CD4-positive, alpha-beta T cell (primary cell): ENCODE measurements at regions not wholly inside any gene's neighbourhood (a gene's known extent, or its start where the extent isn't known, plus 50 kb on each side); places are given as distances from the start of the nearest gene placed in this dataset.

ENCODE experiments used
- ATAC-seq: fragments of 200-7000 bp; cut with Tn5 transposase; one replicate; pipeline ENCODE4 v1.10.0; 2022; ENCODE audit warnings: mild to moderate bottlenecking; ENCODE audit not compliant: poor library complexity
- CTCF ChIA-PET: fragments of 350-600 bp; sonication (Branson Sonifier 250); formaldehyde crosslinking; loops from one replicate; lab custom pipeline; 2021; ENCODE audit warnings: antibody characterized with exemption, inconsistent platforms; lab: Charles Lee
- POLR2A ChIA-PET: fragments of 350-600 bp; sonication (Branson Sonifier 250); formaldehyde crosslinking; loops from one replicate; lab custom pipeline; 2021; ENCODE audit warnings: antibody characterized with exemption, inconsistent platforms; lab: Charles Lee
- DNase-seq, 14 experiments: peaks; one replicate each; pipeline ENCODE4 v3.0.0-alpha.2; 2013 to 2020; ENCODE audit warnings: mixed read lengths in 2 of 14
- H3K27ac ChIP-seq, 2 donors: one replicate each; pipeline versions ENCODE4 v1.5.1 to v1.7.0; 2013; ENCODE audit warnings: low read length in 2 of 2, low read depth in 1 of 2, mild to moderate bottlenecking in 1 of 2
- H3K27me3 ChIP-seq, 2 experiments: 1 replicate in 1 of 2; 2 replicates in 1 of 2; pipeline versions ENCODE4 v1.6.1 to v1.7.0; 2013; ENCODE audit warnings: low read length in 2 of 2, control low read depth in 1 of 2, mild to moderate bottlenecking in 1 of 2, moderate library complexity in 1 of 2; ENCODE audit not compliant: insufficient read depth in 2 of 2, control insufficient read depth in 1 of 2
- H3K36me3 ChIP-seq: one replicate; pipeline ENCODE4 v1.6.1; 2013; ENCODE audit warnings: low read length, control low read depth; ENCODE audit not compliant: insufficient read depth
- H3K4me1 ChIP-seq: one replicate; pipeline ENCODE4 v1.6.1; 2013; ENCODE audit warnings: low read length, control low read depth; ENCODE audit not compliant: insufficient read depth
- H3K4me3 ChIP-seq: one replicate; pipeline ENCODE4 v1.5.1; 2013; ENCODE audit warnings: mild to moderate bottlenecking, low read length, moderate library complexity
- H3K9me3 ChIP-seq, 2 experiments: 1 replicate in 1 of 2; 2 replicates in 1 of 2; pipeline versions ENCODE4 v1.6.1 to v1.7.0; 2013; ENCODE audit warnings: low read length in 2 of 2, mild to moderate bottlenecking in 2 of 2, control low read depth in 1 of 2, moderate library complexity in 1 of 2; ENCODE audit not compliant: control insufficient read depth in 1 of 2, insufficient read depth in 1 of 2
- H3K27ac Mint-ChIP-seq: one replicate; pipeline ENCODE4 v1.8.0; 2020; ENCODE audit warnings: mixed read lengths
- H3K27me3 Mint-ChIP-seq: one replicate; pipeline ENCODE4 v1.8.0; 2021; ENCODE audit warnings: mixed read lengths
- H3K36me3 Mint-ChIP-seq: one replicate; pipeline ENCODE4 v1.8.0; 2021; ENCODE audit warnings: low read depth, mixed read lengths
- H3K4me1 Mint-ChIP-seq: one replicate; pipeline ENCODE4 v1.8.0; 2021; ENCODE audit warnings: low read depth, mixed read lengths
- H3K4me3 Mint-ChIP-seq: one replicate; pipeline ENCODE4 v1.8.0; 2020; ENCODE audit warnings: mild to moderate bottlenecking, mixed read lengths
- H3K9me3 Mint-ChIP-seq: one replicate; pipeline ENCODE4 v1.8.0; 2020; ENCODE audit warnings: mixed read lengths
- intact Hi-C, 2 experiments: fragments of 100-400 bp; cut with DNase I in 1 of 2; cut with micrococcal nuclease in 1 of 2; formaldehyde crosslinking; loops; one replicate each; pipeline versions ENCODE4 v1.15.1 to v1.9.0; 2023 to 2025; cut with DNase I, micrococcal nuclease
- TF ChIP-seq, protein P1 (sequence below): fragments of 200-600 bp; IDR thresholded peaks from one replicate; pipeline ENCODE4 v1.8.0; 2022; ENCODE audit warnings: antibody characterized with exemption, mild to moderate bottlenecking

GRCh38 chr2:6665093-6666045, 200.3 kb downstream of the CMPK2 start:
- Mint-ChIP-seq H3K9me3 (no peaks in the 10 kb centered on the region), H3K27ac (no peak overlapping the region), H3K4me3 (no peak overlapping the region), H3K36me3 (no peaks in the 10 kb centered on the region), H3K27me3 (peaks cover 18% of the 10 kb centered on the region), H3K4me1 (no peaks in the 10 kb centered on the region)
- no peak for ATAC-seq
- peaks cover 0 to 5% of the 10 kb centered on the region in 2 experiments for H3K9me3 ChIP-seq
- intact Hi-C loops: no loop called here
- no peaks in the 10 kb centered on the region for H3K4me1 ChIP-seq
- POLR2A ChIA-PET: no interaction called here
- H3K4me3 ChIP-seq: no peak overlapping the region
- DNase-seq: no peak
- no peaks in the 10 kb centered on the region for H3K36me3 ChIP-seq
- peaks cover 0 to 2% of the 10 kb centered on the region in 2 experiments for H3K27me3 ChIP-seq
- TF ChIP-seq, protein P1, sequence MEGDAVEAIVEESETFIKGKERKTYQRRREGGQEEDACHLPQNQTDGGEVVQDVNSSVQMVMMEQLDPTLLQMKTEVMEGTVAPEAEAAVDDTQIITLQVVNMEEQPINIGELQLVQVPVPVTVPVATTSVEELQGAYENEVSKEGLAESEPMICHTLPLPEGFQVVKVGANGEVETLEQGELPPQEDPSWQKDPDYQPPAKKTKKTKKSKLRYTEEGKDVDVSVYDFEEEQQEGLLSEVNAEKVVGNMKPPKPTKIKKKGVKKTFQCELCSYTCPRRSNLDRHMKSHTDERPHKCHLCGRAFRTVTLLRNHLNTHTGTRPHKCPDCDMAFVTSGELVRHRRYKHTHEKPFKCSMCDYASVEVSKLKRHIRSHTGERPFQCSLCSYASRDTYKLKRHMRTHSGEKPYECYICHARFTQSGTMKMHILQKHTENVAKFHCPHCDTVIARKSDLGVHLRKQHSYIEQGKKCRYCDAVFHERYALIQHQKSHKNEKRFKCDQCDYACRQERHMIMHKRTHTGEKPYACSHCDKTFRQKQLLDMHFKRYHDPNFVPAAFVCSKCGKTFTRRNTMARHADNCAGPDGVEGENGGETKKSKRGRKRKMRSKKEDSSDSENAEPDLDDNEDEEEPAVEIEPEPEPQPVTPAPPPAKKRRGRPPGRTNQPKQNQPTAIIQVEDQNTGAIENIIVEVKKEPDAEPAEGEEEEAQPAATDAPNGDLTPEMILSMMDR: no peak
- CTCF ChIA-PET: no interaction called here
- H3K27ac ChIP-seq: no peak overlapping the region

GRCh38 chr2:6667326-6667725, 198.4 kb downstream of the CMPK2 start:
- Histone ChIP-seq H3K4me3 (no peak overlapping the region), H3K36me3 (no peaks in the 10 kb centered on the region), H3K4me1 (no peaks in the 10 kb centered on the region), H3K27ac (no peak overlapping the region), H3K9me3 (no peaks in the 10 kb centered on the region), H3K27me3 (peaks cover 0 to 2% of the 10 kb centered on the region in 2 experiments)
- ChIA-PET CTCF (no interaction called here), POLR2A (no interaction called here)
- ATAC-seq (no peak), DNase-seq (no peak)
- Mint-ChIP-seq H3K36me3 (no peaks in the 10 kb centered on the region), H3K4me1 (no peaks in the 10 kb centered on the region), H3K4me3 (no peak overlapping the region), H3K9me3 (no peaks in the 10 kb centered on the region), H3K27me3 (peaks cover 18% of the 10 kb centered on the region), H3K27ac (no peak overlapping the region)
- intact Hi-C loops: no loop called here
- TF ChIP-seq, protein P1: no peak

DNA sequence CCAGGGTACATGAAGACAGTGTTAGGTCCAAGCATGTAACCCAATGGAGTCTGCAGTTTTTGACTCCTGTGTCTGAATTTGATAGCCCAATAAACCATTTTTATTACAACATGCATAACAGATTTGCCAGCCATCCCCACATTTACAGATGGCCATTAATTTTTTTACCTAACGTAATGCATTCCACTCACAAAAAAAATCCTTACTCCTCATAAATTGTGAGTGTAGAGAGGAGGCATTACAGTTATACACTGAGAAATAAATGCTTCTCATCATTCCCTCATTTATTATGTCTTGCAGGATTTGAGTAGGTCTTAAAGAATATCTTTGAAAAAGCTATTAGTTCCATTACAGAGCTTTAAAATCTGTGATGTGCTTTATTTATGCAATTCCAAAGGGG, 193.8 kb downstream of the CMPK2 start:
- DNase-seq: no peak
- Histone ChIP-seq H3K9me3 (no peaks in the 10 kb centered on the region), H3K4me3 (no peak overlapping the region), H3K27me3 (peaks cover 0 to 2% of the 10 kb centered on the region in 2 experiments), H3K27ac (no peak overlapping the region), H3K36me3 (no peaks in the 10 kb centered on the region), H3K4me1 (no peaks in the 10 kb centered on the region)
- no peaks in the 10 kb centered on the region for H3K36me3 Mint-ChIP-seq
- ChIA-PET CTCF (no interaction called here), POLR2A (no interaction called here)
- H3K9me3 Mint-ChIP-seq: no peaks in the 10 kb centered on the region
- H3K27me3 Mint-ChIP-seq: peaks cover 30% of the 10 kb centered on the region
- ATAC-seq: no peak
- intact Hi-C loops: no loop called here
- no peaks in the 10 kb centered on the region for H3K4me1 Mint-ChIP-seq
- TF ChIP-seq, protein P1: no peak
- H3K27ac Mint-ChIP-seq: no peak overlapping the region
- H3K4me3 Mint-ChIP-seq: no peak overlapping the region
